Astrocyte of the spinal cord (primary cell): ENCODE measurements at regions not wholly inside any gene's neighbourhood (a gene's known extent, or its start where the extent isn't known, plus 50 kb on each side); places are given as distances from the start of the nearest gene placed in this dataset.

Experiments
- DNase-seq: peaks from one replicate; pipeline ENCODE4 v3.0.0; 2011; ENCODE audit warnings: low read depth, low spot score
- H3K4me3 ChIP-seq: 2 replicates; pipeline ENCODE4 v1.5.1; 2011; ENCODE audit warnings: low read depth, mild to moderate bottlenecking, low read length, moderate library complexity
- in situ Hi-C: cut with HindIII; loops from 2 replicates; pipeline ENCODE4 v1.10.0; 2017; ENCODE audit warnings: low sequenced_read_pairs
- TF ChIP-seq, protein P1 (sequence below): IDR thresholded peaks from 2 replicates; pipeline ENCODE4 v1.5.1; 2012; ENCODE audit warnings: low read depth, mild to moderate bottlenecking, low read length, inconsistent platforms

DNA sequence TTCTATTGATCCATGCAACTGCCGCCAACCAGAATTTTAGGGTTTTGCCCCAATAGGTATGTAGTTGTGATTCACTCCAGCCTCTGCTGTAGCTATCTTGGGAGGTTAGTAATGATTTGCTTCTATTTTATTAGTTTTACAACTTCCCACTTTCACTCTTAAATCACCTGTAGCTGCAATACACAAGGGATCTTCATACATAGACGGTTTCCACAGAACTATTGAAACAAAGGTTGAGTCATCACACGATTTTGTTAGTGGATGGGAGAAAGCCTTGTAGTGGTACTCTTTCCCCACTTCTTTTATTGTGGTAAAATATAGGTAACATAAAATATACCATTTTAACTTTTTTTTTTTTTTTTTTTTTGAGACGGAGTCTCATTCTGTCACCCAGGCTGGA lies 104.2 kb upstream of the SPRED2 start:
- in situ Hi-C loops, result no loop called here
- TF ChIP-seq, protein P1, sequence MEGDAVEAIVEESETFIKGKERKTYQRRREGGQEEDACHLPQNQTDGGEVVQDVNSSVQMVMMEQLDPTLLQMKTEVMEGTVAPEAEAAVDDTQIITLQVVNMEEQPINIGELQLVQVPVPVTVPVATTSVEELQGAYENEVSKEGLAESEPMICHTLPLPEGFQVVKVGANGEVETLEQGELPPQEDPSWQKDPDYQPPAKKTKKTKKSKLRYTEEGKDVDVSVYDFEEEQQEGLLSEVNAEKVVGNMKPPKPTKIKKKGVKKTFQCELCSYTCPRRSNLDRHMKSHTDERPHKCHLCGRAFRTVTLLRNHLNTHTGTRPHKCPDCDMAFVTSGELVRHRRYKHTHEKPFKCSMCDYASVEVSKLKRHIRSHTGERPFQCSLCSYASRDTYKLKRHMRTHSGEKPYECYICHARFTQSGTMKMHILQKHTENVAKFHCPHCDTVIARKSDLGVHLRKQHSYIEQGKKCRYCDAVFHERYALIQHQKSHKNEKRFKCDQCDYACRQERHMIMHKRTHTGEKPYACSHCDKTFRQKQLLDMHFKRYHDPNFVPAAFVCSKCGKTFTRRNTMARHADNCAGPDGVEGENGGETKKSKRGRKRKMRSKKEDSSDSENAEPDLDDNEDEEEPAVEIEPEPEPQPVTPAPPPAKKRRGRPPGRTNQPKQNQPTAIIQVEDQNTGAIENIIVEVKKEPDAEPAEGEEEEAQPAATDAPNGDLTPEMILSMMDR, result no peak
- DNase-seq, result no peak

GRCh38 chr2:65532937-65533336 lies 100.5 kb upstream of the SPRED2 start:
- TF ChIP-seq, protein P1, result no peak
- no peak overlapping the region for H3K4me3 ChIP-seq
- in situ Hi-C loops, result no loop called here
- DNase-seq, result no peak

More for the DNA sequence above, 104.2 kb upstream of the SPRED2 start:
- H3K4me3 ChIP-seq, result no peak overlapping the region

DNA sequence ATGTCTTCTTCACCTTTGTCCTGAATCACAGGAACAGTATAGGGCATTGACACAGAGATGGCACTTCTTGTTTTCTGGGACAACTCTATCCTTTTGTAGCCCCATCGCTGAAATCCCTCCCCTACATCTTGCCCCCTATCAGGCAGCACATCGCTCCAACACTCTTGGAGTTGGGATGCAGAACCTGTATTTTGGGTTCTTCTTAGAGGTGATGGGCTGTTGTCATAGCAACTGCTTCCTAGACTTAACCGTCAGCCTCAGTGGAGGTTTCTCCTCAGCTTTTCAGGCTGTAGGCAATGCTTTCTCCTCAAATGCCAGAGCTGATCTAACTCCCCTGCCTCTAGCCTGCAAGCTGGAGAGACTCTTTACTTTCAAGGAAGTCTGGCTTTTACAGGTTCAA lies 99.9 kb upstream of the SPRED2 start:
- DNase-seq, result no peak
- TF ChIP-seq, protein P1, result no peak
- no peak overlapping the region for H3K4me3 ChIP-seq
- in situ Hi-C loops, result no loop called here

- peak; percentile 48 for DNase-seq
- TF ChIP-seq, protein P1, result no peak
- in situ Hi-C loops, result no loop called here
These were observed 98.3 kb upstream of the SPRED2 start for GRCh38 chr2:65530547-65531320.

GRCh38 chr2:65529419-65529818 lies 97.0 kb upstream of the SPRED2 start:
- in situ Hi-C loops, result no loop called here
- DNase-seq, result no peak
- TF ChIP-seq, protein P1, result no peak
- H3K4me3 ChIP-seq, result no peak overlapping the region

More at GRCh38 chr2:65530547-65531320, 98.3 kb upstream of the SPRED2 start:
- no peak overlapping the region for H3K4me3 ChIP-seq

- in situ Hi-C loops, result no loop called here
- TF ChIP-seq, protein P1, result no peak
- H3K4me3 ChIP-seq, result no peak overlapping the region
- DNase-seq, result no peak
These were observed 95.8 kb upstream of the SPRED2 start for GRCh38 chr2:65528241-65528574.
